Chondrocyte (in vitro differentiated cells): ENCODE measurements at regions not wholly inside any gene's neighbourhood (a gene's known extent, or its start where the extent isn't known, plus 50 kb on each side); places are given as distances from the start of the nearest gene placed in this dataset.
A peak's percentile ranks its signal among the peaks of the same experiment; 100 is the strongest.

Experiments
- DNase-seq: peaks from one replicate; pipeline ENCODE4 v3.0.0; 2021; ENCODE audit warnings: mixed read lengths, low spot score
- H3K27ac Mint-ChIP-seq: one replicate; pipeline ENCODE4 v1.8.0; 2021; ENCODE audit warnings: mild to moderate bottlenecking, moderate library complexity, mixed read lengths; ENCODE audit not compliant: unreplicated experiment
- H3K27me3 Mint-ChIP-seq: 2 replicates; pipeline ENCODE4 v1.8.0; 2021; ENCODE audit warnings: low read depth, mixed read lengths
- H3K36me3 Mint-ChIP-seq: 2 replicates; pipeline ENCODE4 v1.8.0; 2021; ENCODE audit warnings: low read depth, mixed read lengths
- H3K4me1 Mint-ChIP-seq: 2 replicates; pipeline ENCODE4 v1.8.0; 2021; ENCODE audit warnings: low read depth, mild to moderate bottlenecking, mixed read lengths
- H3K4me3 Mint-ChIP-seq: one replicate; pipeline ENCODE4 v1.8.0; 2021; ENCODE audit warnings: mild to moderate bottlenecking, moderate library complexity, mixed read lengths; ENCODE audit not compliant: unreplicated experiment
- H3K9me3 Mint-ChIP-seq: 2 replicates; pipeline ENCODE4 v1.8.0; 2021; ENCODE audit warnings: low read depth, mixed read lengths
- TF ChIP-seq, protein P1 (sequence below): fragments of 200-600 bp; sonication (generic); IDR thresholded peaks from 2 replicates; pipeline ENCODE4 v1.5.0; 2021; ENCODE audit warnings: antibody characterized with exemption, mild to moderate bottlenecking, moderate library complexity

DNA sequence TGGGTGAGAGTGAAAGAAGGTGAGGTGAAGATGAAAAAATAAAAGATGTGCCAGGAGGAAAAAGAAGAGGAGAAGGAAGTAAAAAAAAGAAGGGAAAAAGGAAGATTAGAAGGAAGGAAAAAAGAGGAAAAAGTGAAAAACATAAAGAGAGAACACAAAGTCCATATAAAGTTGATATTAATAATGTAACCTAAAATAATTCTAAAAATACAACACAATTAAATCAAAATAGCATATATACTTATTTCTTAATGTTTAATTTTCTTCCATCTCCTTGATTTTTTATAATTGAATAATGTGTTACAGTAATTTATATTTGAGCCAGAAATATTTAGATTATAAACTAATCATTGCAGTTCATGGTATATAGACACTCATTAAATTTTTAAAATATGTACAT, 124.4 kb upstream of the NOVA1 start:
- TF ChIP-seq, protein P1, sequence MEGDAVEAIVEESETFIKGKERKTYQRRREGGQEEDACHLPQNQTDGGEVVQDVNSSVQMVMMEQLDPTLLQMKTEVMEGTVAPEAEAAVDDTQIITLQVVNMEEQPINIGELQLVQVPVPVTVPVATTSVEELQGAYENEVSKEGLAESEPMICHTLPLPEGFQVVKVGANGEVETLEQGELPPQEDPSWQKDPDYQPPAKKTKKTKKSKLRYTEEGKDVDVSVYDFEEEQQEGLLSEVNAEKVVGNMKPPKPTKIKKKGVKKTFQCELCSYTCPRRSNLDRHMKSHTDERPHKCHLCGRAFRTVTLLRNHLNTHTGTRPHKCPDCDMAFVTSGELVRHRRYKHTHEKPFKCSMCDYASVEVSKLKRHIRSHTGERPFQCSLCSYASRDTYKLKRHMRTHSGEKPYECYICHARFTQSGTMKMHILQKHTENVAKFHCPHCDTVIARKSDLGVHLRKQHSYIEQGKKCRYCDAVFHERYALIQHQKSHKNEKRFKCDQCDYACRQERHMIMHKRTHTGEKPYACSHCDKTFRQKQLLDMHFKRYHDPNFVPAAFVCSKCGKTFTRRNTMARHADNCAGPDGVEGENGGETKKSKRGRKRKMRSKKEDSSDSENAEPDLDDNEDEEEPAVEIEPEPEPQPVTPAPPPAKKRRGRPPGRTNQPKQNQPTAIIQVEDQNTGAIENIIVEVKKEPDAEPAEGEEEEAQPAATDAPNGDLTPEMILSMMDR = no peak
- no peaks in the 10 kb centered on the region for H3K36me3 Mint-ChIP-seq
- H3K4me1 Mint-ChIP-seq = no peaks in the 10 kb centered on the region
- H3K4me3 Mint-ChIP-seq = no peak overlapping the region
- DNase-seq = no peak
- peaks cover 3% of the 10 kb centered on the region for H3K9me3 Mint-ChIP-seq
- H3K27me3 Mint-ChIP-seq = no peaks in the 10 kb centered on the region
- no peak overlapping the region for H3K27ac Mint-ChIP-seq

DNA sequence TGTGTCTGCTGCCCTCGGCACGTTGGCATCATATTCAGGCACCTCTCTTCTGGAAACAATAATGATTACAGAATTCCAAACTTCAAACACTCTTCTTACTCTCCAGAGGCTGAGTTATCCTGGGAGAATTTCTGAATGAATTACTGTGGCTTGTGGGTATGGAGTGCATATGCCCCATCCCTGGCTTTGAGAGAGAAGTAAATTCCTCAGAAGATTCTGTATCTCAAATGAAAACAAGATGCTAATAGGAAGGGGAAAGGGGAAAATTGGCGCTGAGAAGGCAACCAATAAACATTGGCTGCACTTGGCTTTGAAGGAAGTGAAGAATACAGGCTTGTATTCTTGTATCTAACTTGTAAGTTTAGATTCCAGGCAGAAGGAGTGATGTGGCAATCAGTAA, 132.0 kb upstream of the NOVA1 start:
- TF ChIP-seq, protein P1 = no peak
- DNase-seq = no peak
- Mint-ChIP-seq H3K27me3 (peaks cover 3% of the 10 kb centered on the region), H3K4me1 (no peaks in the 10 kb centered on the region), H3K4me3 (no peak overlapping the region), H3K27ac (no peak overlapping the region), H3K36me3 (no peaks in the 10 kb centered on the region), H3K9me3 (no peaks in the 10 kb centered on the region)

DNA sequence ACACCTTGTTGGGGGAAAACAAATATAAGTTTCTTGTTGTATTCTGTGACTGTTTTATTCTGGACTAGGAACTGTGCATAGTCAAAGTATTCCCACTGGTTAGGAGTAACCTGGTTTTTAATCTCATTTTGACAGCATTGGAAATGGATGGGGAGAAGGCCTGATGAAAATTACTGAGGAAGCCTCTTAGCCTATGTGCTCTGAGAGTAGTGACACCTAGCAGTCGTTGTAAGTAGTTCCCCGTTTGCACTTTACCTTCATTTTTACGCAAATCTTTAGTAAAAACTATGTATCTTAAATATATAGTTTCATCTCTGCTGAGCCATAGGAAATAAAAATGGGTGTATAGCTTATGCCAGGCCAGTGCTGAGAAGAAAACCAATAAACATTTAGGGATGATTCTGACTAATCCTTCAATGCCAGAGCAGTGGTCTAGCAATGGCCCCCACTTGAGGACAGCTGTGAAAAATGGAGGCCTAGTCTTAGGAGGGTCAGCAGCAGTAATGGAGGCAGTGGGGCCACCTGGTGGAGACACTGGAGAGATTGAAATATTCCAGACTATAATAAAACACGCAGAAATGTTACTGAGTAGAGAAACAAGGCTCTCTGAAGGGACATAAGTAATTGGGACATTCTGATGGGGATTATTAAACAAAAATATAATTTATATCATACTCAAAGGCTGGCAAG, 133.2 kb upstream of the NOVA1 start:
- H3K4me3 Mint-ChIP-seq = no peak overlapping the region
- no peak overlapping the region for H3K27ac Mint-ChIP-seq
- peaks cover 2% of the 10 kb centered on the region for H3K9me3 Mint-ChIP-seq
- TF ChIP-seq, protein P1 = peak; percentile 74
- H3K4me1 Mint-ChIP-seq = no peaks in the 10 kb centered on the region
- H3K27me3 Mint-ChIP-seq = peaks cover 3% of the 10 kb centered on the region
- no peak for DNase-seq
- no peaks in the 10 kb centered on the region for H3K36me3 Mint-ChIP-seq

DNA sequence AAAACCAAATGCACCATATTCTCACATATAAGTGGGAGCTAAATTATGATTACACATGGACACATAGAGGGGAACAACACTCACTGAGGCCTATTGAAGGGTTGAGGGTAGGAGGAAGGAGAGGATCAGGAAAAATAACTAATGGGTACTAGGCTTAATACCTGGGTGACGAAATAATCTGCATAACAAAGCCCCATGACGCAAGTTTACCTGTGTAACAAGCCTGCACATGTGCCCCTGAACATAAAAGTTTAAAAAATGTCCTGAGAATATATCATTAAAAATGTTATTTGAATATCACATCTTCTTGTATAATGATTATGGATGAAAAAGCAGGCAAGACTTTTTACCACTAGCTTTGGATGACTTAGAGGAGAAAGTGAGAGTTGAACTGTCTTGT, 138.0 kb upstream of the NOVA1 start:
- Mint-ChIP-seq H3K36me3 (no peaks in the 10 kb centered on the region), H3K4me1 (no peaks in the 10 kb centered on the region), H3K4me3 (no peak overlapping the region), H3K27ac (no peak overlapping the region), H3K27me3 (peaks cover 2% of the 10 kb centered on the region), H3K9me3 (peaks cover 2% of the 10 kb centered on the region)
- DNase-seq = no peak
- TF ChIP-seq, protein P1 = no peak

DNA sequence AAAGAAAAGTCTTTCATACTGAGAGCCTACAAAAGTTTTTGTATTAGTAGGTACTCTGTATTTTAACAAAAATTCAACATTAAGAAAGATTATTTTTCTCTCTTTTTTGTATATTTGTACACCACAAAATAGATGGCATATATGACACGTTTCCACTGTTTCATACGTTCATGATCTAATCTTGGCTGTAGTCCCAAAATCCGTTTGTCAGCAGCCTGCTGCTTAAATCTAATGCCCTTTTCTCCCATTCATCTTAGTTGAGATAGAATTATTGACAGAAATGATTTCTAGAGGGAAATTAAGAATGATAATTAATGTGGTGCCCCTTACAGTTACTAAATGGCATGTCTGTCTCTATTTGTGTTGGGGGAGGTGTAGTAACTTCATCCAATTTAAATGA, 140.7 kb upstream of the NOVA1 start:
- H3K27me3 Mint-ChIP-seq = no peaks in the 10 kb centered on the region
- no peaks in the 10 kb centered on the region for H3K4me1 Mint-ChIP-seq
- DNase-seq = no peak
- H3K4me3 Mint-ChIP-seq = no peak overlapping the region
- H3K9me3 Mint-ChIP-seq = peaks cover 2% of the 10 kb centered on the region
- no peak overlapping the region for H3K27ac Mint-ChIP-seq
- H3K36me3 Mint-ChIP-seq = no peaks in the 10 kb centered on the region
- TF ChIP-seq, protein P1 = no peak
